ENCODE measurements at regions not wholly inside any gene's neighbourhood (a gene's known extent, or its start where the extent isn't known, plus 50 kb on each side); places are given as distances from the start of the nearest gene placed in this dataset.

- peak overlapping the region; percentile 60 for H3K27ac Mint-ChIP-seq (ENCODE audit: unreplicated experiment)
Measured at GRCh38 chr6:93886416-93886815, 467.1 kb upstream of the EPHA7 start.

GRCh38 chr6:93859971-93860370 lies 440.6 kb upstream of the EPHA7 start:
- Mint-ChIP-seq H3K4me1 (ENCODE audit: low read depth) (peaks cover 9% of the 10 kb centered on the region), H3K9me3 (ENCODE audit: low read depth) (peaks cover 4% of the 10 kb centered on the region), H3K36me3 (ENCODE audit: low read depth) (peaks cover 1% of the 10 kb centered on the region), H3K4me3 (ENCODE audit: unreplicated experiment) (no peak overlapping the region), H3K27me3 (ENCODE audit: low read depth) (no peaks in the 10 kb centered on the region), H3K27ac (ENCODE audit: unreplicated experiment) (no peak overlapping the region)
- no peak for DNase-seq (ENCODE audit: low spot score)
- no peak for TF ChIP-seq CTCF (IDR thresholded peaks at IDR 0.05)

More at GRCh38 chr6:93886416-93886815, 467.1 kb upstream of the EPHA7 start:
- no peaks in the 10 kb centered on the region for H3K27me3 Mint-ChIP-seq (ENCODE audit: low read depth)
- no peak for DNase-seq (ENCODE audit: low spot score)
- TF ChIP-seq CTCF (IDR thresholded peaks at IDR 0.05), result no peak
- peaks cover 46% of the 10 kb centered on the region for H3K4me1 Mint-ChIP-seq (ENCODE audit: low read depth)
- H3K36me3 Mint-ChIP-seq (ENCODE audit: low read depth), result peaks cover 1% of the 10 kb centered on the region
- peaks cover 8% of the 10 kb centered on the region for H3K9me3 Mint-ChIP-seq (ENCODE audit: low read depth)
- H3K4me3 Mint-ChIP-seq (ENCODE audit: unreplicated experiment), result peak overlapping the region; percentile 43

GRCh38 chr6:93858213-93858612 lies 438.9 kb upstream of the EPHA7 start:
- peaks cover 10% of the 10 kb centered on the region for H3K4me1 Mint-ChIP-seq (ENCODE audit: low read depth)
- no peak overlapping the region for H3K27ac Mint-ChIP-seq (ENCODE audit: unreplicated experiment)
- TF ChIP-seq CTCF (IDR thresholded peaks at IDR 0.05), result no peak
- DNase-seq (ENCODE audit: low spot score), result no peak
- no peaks in the 10 kb centered on the region for H3K27me3 Mint-ChIP-seq (ENCODE audit: low read depth)
- no peak overlapping the region for H3K4me3 Mint-ChIP-seq (ENCODE audit: unreplicated experiment)
- peaks cover 7% of the 10 kb centered on the region for H3K9me3 Mint-ChIP-seq (ENCODE audit: low read depth)
- H3K36me3 Mint-ChIP-seq (ENCODE audit: low read depth), result peaks cover 1% of the 10 kb centered on the region

- no peaks in the 10 kb centered on the region for H3K36me3 Mint-ChIP-seq (ENCODE audit: low read depth)
- no peaks in the 10 kb centered on the region for H3K27me3 Mint-ChIP-seq (ENCODE audit: low read depth)
- H3K27ac Mint-ChIP-seq (ENCODE audit: unreplicated experiment), result no peak overlapping the region
- no peak for TF ChIP-seq CTCF (IDR thresholded peaks at IDR 0.05)
- H3K4me1 Mint-ChIP-seq (ENCODE audit: low read depth), result peaks cover 8% of the 10 kb centered on the region
- peaks cover 2% of the 10 kb centered on the region for H3K9me3 Mint-ChIP-seq (ENCODE audit: low read depth)
- H3K4me3 Mint-ChIP-seq (ENCODE audit: unreplicated experiment), result no peak overlapping the region
- DNase-seq (ENCODE audit: low spot score), result no peak
Measured at GRCh38 chr6:93849857-93850256, 430.5 kb upstream of the EPHA7 start.

- no peaks in the 10 kb centered on the region for H3K27me3 Mint-ChIP-seq (ENCODE audit: low read depth)
- H3K36me3 Mint-ChIP-seq (ENCODE audit: low read depth), result no peaks in the 10 kb centered on the region
- H3K9me3 Mint-ChIP-seq (ENCODE audit: low read depth), result no peaks in the 10 kb centered on the region
- no peak overlapping the region for H3K4me3 Mint-ChIP-seq (ENCODE audit: unreplicated experiment)
- H3K27ac Mint-ChIP-seq (ENCODE audit: unreplicated experiment), result no peak overlapping the region
- H3K4me1 Mint-ChIP-seq (ENCODE audit: low read depth), result peaks cover 6% of the 10 kb centered on the region
- no peak for DNase-seq (ENCODE audit: low spot score)
- TF ChIP-seq CTCF (IDR thresholded peaks at IDR 0.05), result no peak
Measured at GRCh38 chr6:93848031-93848742, 428.8 kb upstream of the EPHA7 start.

Data from chondrocyte (in vitro differentiated cells).